SK-MEL-5 (cell line): ENCODE measurements at regions not wholly inside any gene's neighbourhood (a gene's known extent, or its start where the extent isn't known, plus 50 kb on each side); places are given as distances from the start of the nearest gene placed in this dataset.

Source experiments
- DNase-seq: peaks from one replicate; pipeline ENCODE4 v3.0.0-alpha.2; 2016; ENCODE audit warnings: low read depth, low spot score
- in situ Hi-C: cut with HindIII; loops from 2 replicates; pipeline ENCODE4 v1.10.0; 2016; ENCODE audit warnings: low sequenced_read_pairs, high pct_unique_total_duplicates, low pct_unique_long_range_greater_than_20kb

GRCh38 chr9:115283395-115283794 lies 165.4 kb upstream of the TNC start:
- DNase-seq: no peak
- in situ Hi-C loops: no loop called here

- no peak for DNase-seq
- in situ Hi-C loops: no loop called here
Measured at GRCh38 chr9:115285836-115286235, 167.9 kb upstream of the TNC start.

GRCh38 chr9:115286411-115286810 lies 168.5 kb upstream of the TNC start:
- DNase-seq: no peak
- in situ Hi-C loops: no loop called here

- no peak for DNase-seq
- in situ Hi-C loops: no loop called here
Measured at GRCh38 chr9:115289757-115290208, 171.8 kb upstream of the TNC start.

GRCh38 chr9:115291841-115292240 lies 173.9 kb upstream of the TNC start:
- in situ Hi-C loops: no loop called here
- DNase-seq: no peak

- no peak for DNase-seq
- in situ Hi-C loops: no loop called here
Measured at GRCh38 chr9:115292584-115293279, 174.8 kb upstream of the TNC start.

GRCh38 chr9:115295734-115296133 lies 177.8 kb upstream of the TNC start:
- no peak for DNase-seq
- in situ Hi-C loops: no loop called here

GRCh38 chr9:115296831-115297565 lies 179.0 kb upstream of the TNC start:
- in situ Hi-C loops: no loop called here
- DNase-seq: no peak

- in situ Hi-C loops: no loop called here
- no peak for DNase-seq
Measured at GRCh38 chr9:115300116-115300515, 182.2 kb upstream of the TNC start.

GRCh38 chr9:115300874-115301273 lies 182.9 kb upstream of the TNC start:
- in situ Hi-C loops: no loop called here
- no peak for DNase-seq

GRCh38 chr9:115301581-115301980 lies 183.6 kb upstream of the TNC start:
- in situ Hi-C loops: no loop called here
- DNase-seq: no peak

GRCh38 chr9:115305543-115305942 lies 187.6 kb upstream of the TNC start:
- no peak for DNase-seq
- in situ Hi-C loops: no loop called here

- no peak for DNase-seq
- in situ Hi-C loops: no loop called here
Measured at GRCh38 chr9:115306865-115307264, 188.9 kb upstream of the TNC start.

- in situ Hi-C loops: no loop called here
- DNase-seq: no peak
Measured at GRCh38 chr9:115313545-115313944, 195.6 kb upstream of the TNC start.

GRCh38 chr9:115326461-115326860 lies 208.5 kb upstream of the TNC start:
- in situ Hi-C loops: no loop called here
- no peak for DNase-seq

GRCh38 chr9:115327436-115328122 lies 209.6 kb upstream of the TNC start:
- peak; percentile 50 for DNase-seq
- in situ Hi-C loops: no loop called here

- DNase-seq: peak; percentile 71
Measured at GRCh38 chr9:115328228-115328627, 210.3 kb upstream of the TNC start.

GRCh38 chr9:115328677-115329076 lies 210.7 kb upstream of the TNC start:
- in situ Hi-C loops: no loop called here
- no peak for DNase-seq

More at GRCh38 chr9:115328228-115328627, 210.3 kb upstream of the TNC start:
- in situ Hi-C loops: no loop called here
